ENCODE measurements at regions not wholly inside any gene's neighbourhood (a gene's known extent, or its start where the extent isn't known, plus 50 kb on each side); places are given as distances from the start of the nearest gene placed in this dataset.

DNA sequence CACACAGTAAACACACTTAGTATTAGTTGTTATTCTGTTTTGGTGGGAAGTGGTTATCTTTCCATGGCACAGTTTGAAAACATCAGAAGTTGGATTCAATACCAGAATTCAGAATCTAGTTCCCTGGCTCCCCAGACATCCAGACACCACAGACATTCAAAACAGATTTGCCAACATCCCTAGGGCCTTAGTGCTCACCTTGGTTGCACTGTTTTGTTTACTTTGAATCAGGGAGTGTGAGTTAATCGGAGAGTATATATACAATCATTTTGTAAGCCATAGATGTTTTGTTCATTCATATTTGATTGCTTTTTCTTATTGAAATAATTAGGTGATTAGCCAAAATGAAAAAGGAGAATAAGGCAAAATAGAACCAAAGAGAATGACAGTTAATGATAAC is 324.7 kb upstream of the CLNK start:
- Histone ChIP-seq H3K4me1 (no peaks in the 10 kb centered on the region), H3K27me3 (no peaks in the 10 kb centered on the region), H3K9me3 (no peaks in the 10 kb centered on the region), H3K36me3 (replicated peaks in 1 of 2; ENCODE audit: insufficient read depth in 1 of 2, low read depth in 2 of 2) (no peaks in the 10 kb centered on the region), H3K27ac (no peak overlapping the region), H3K4me3 (no peak overlapping the region)
- DNase-seq (no peak), ATAC-seq (no peak)
- 52 to 64% methylated on average over 1 of the region's 1 CpG for WGBS, 2 donors
- intact Hi-C loops (cut with DNase I) = no loop called here
- TF ChIP-seq, protein P1, sequence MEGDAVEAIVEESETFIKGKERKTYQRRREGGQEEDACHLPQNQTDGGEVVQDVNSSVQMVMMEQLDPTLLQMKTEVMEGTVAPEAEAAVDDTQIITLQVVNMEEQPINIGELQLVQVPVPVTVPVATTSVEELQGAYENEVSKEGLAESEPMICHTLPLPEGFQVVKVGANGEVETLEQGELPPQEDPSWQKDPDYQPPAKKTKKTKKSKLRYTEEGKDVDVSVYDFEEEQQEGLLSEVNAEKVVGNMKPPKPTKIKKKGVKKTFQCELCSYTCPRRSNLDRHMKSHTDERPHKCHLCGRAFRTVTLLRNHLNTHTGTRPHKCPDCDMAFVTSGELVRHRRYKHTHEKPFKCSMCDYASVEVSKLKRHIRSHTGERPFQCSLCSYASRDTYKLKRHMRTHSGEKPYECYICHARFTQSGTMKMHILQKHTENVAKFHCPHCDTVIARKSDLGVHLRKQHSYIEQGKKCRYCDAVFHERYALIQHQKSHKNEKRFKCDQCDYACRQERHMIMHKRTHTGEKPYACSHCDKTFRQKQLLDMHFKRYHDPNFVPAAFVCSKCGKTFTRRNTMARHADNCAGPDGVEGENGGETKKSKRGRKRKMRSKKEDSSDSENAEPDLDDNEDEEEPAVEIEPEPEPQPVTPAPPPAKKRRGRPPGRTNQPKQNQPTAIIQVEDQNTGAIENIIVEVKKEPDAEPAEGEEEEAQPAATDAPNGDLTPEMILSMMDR (IDR thresholded peaks at IDR 0.05) = no peak
- no peak for TF ChIP-seq POLR2A (IDR thresholded peaks at IDR 0.05)

DNA sequence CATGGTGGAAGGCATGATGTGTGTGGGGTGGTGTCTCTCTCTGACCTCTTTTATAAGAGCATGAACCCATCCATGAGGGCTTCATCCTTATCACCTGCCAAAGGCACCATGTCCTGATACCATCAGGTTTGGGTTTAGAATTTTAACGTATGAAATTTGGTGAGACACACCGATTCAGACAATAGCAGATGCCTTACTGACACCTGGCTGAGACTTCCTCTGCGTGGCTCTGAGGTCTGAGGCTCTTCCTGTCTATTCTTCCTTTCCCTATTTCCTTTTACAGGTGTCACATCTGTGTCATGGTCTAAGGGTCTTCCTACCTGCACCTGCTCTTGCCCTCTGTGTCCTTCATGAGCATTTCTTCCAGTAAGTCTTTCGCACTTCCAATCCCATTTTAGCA is 320.7 kb upstream of the CLNK start:
- Histone ChIP-seq H3K9me3 (no peaks in the 10 kb centered on the region), H3K27ac (no peak overlapping the region), H3K4me3 (no peak overlapping the region), H3K27me3 (no peaks in the 10 kb centered on the region), H3K36me3 (replicated peaks in 1 of 2; ENCODE audit: insufficient read depth in 1 of 2, low read depth in 2 of 2) (no peaks in the 10 kb centered on the region), H3K4me1 (no peaks in the 10 kb centered on the region)
- no peak for ATAC-seq
- intact Hi-C loops (cut with DNase I) = no loop called here
- TF ChIP-seq, protein P1 (IDR thresholded peaks at IDR 0.05) = no peak
- TF ChIP-seq POLR2A (IDR thresholded peaks at IDR 0.05) = no peak
- DNase-seq = no peak
- 60 to 68% methylated on average over 4 of the region's 4 CpGs for WGBS, 2 donors

DNA sequence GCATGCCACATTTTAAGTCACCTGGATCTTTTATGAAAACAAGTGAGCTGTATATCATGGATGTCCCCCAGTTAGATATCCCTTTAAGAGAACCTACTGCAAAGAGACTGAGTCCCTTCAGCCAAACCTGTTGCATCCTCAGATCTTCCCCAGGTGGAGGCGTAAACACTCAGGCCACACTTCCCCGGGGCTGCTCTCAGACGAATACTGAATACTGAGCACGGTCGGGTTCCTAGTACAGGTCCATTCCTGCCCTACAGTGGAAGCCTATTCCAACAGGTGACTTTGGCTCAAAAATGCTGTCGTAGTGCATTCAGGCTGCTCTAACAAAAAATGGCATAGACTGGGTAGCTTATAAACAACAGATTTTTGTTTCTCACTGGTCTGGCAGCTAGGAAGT is 320.2 kb upstream of the CLNK start:
- WGBS, 2 donors = 51 to 70% methylated on average over 6 of the region's 6 CpGs
- H3K4me3 ChIP-seq = no peak overlapping the region
- no peaks in the 10 kb centered on the region for H3K9me3 ChIP-seq
- ATAC-seq (no peak), DNase-seq (no peak)
- no peaks in the 10 kb centered on the region for H3K36me3 ChIP-seq (replicated peaks in 1 of 2; ENCODE audit: insufficient read depth in 1 of 2, low read depth in 2 of 2)
- no peaks in the 10 kb centered on the region for H3K27me3 ChIP-seq
- no peaks in the 10 kb centered on the region for H3K4me1 ChIP-seq
- intact Hi-C loops (cut with DNase I) = no loop called here
- no peak overlapping the region for H3K27ac ChIP-seq
- TF ChIP-seq, protein P1 (IDR thresholded peaks at IDR 0.05) = no peak

DNA sequence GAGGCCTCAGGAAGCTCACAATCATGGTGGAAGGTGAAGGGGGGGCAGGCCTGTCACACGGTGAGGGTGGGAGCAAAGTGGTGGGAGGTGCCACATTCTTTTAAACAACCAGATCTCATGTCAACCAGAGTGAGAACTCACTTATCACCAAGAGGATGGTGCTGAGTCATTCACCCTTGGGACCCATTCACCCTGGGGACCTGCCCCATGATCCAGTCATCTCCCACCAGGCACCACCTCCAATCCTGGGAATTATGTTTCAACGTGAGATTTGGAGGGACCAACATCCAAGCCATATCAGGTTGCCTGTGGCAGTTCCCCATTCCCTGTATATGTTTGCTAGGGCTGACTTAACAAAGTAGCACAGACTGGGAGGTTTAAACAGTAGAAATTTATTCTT is 318.4 kb upstream of the CLNK start:
- TF ChIP-seq, protein P1 (IDR thresholded peaks at IDR 0.05) = no peak
- TF ChIP-seq POLR2A (IDR thresholded peaks at IDR 0.05) = no peak
- H3K27me3 ChIP-seq = no peaks in the 10 kb centered on the region
- WGBS, 2 donors = 56 to 57% methylated on average over 2 of the region's 2 CpGs
- no peaks in the 10 kb centered on the region for H3K9me3 ChIP-seq
- intact Hi-C loops (cut with DNase I) = no loop called here
- no peak overlapping the region for H3K27ac ChIP-seq
- DNase-seq = no peak
- H3K4me1 ChIP-seq = no peaks in the 10 kb centered on the region
- H3K4me3 ChIP-seq = no peak overlapping the region
- ATAC-seq = no peak
- no peaks in the 10 kb centered on the region for H3K36me3 ChIP-seq (replicated peaks in 1 of 2; ENCODE audit: insufficient read depth in 1 of 2, low read depth in 2 of 2)

DNA sequence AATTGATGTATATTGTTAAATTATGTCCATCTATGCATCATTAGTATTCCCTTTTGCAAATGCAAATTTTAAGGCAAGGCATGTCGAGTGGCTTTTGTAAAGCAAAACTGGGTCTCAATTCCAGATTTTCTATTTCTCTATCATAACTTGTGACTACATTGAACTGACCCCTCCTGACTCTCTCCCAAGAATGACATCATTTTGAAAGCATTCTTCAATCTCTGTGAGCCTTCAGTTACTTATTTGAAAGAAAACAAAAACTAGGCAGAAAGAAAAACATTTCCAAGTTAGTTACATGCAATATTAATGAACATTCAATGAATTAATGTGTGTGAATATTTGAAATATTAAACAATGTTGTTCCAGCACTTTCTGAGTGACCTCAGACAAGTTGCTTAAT is 314.3 kb upstream of the CLNK start:
- intact Hi-C loops (cut with DNase I) = no loop called here
- H3K9me3 ChIP-seq = no peaks in the 10 kb centered on the region
- no peak overlapping the region for H3K27ac ChIP-seq
- TF ChIP-seq, protein P1 (IDR thresholded peaks at IDR 0.05) = no peak
- TF ChIP-seq POLR2A (IDR thresholded peaks at IDR 0.05) = no peak
- 53 to 58% methylated on average over 1 of the region's 1 CpG for WGBS, 2 donors
- no peak overlapping the region for H3K4me3 ChIP-seq
- DNase-seq = no peak
- H3K36me3 ChIP-seq (replicated peaks in 1 of 2; ENCODE audit: insufficient read depth in 1 of 2, low read depth in 2 of 2) = no peaks in the 10 kb centered on the region
- no peaks in the 10 kb centered on the region for H3K27me3 ChIP-seq
- H3K4me1 ChIP-seq = no peaks in the 10 kb centered on the region
- ATAC-seq = no peak

Data from body of pancreas (tissue), 4 donors.